ENCODE measurements at regions not wholly inside any gene's neighbourhood (a gene's known extent, or its start where the extent isn't known, plus 50 kb on each side); places are given as distances from the start of the nearest gene placed in this dataset.

DNA sequence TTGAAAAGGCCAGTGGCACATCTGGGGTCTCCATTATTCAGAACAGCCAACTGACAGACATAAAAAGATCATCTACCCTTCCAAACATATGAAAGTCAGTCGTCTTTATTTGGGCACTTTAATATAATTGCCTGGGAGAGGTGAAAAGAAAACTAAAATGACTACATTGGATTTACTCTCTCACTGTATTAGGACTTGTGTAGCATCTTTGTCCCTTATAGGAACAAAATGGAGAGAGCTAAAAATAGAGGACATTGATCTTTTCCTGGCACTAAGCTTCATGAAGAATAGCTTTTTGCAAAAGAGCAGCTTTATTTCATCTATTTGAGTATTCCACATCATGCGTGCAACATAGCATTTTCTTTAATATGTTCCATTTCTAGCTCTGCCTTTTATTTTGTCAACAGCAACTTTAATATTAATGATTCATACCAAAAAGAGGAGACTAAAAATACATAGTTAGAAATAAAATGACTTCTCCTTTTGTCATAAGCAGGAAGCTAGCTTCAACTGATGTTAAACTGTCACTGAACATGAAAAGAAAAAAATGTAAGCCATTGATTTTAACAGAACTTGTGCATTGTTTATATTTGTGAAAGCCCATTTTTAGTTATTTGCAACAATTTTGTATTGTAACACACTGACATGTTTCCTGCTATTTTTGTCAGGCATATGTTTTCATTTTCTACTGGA is 254.6 kb downstream of the SEC23A start:
- no peak for DNase-seq (ENCODE audit: low read depth, low spot score)

DNA sequence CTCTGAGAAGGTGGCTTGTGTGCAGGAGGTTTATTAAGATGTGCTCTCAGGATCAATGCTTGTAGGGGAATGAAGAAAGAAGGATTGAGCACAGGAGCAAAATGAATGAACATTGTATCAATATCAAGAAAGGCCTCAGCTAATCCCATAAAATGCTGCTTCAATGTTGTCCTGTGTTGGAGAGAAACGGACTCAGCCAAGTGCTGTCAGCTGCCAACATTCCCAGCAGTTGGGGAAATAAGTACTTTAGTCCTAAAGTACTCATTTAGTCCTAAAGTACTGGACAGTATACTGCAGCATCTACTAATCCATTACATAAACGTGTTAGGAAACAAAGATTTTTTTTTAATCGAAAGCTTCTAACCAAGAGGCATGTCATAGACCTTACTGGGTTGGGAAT is 255.9 kb downstream of the SEC23A start:
- DNase-seq (ENCODE audit: low read depth, low spot score) = no peak

DNA sequence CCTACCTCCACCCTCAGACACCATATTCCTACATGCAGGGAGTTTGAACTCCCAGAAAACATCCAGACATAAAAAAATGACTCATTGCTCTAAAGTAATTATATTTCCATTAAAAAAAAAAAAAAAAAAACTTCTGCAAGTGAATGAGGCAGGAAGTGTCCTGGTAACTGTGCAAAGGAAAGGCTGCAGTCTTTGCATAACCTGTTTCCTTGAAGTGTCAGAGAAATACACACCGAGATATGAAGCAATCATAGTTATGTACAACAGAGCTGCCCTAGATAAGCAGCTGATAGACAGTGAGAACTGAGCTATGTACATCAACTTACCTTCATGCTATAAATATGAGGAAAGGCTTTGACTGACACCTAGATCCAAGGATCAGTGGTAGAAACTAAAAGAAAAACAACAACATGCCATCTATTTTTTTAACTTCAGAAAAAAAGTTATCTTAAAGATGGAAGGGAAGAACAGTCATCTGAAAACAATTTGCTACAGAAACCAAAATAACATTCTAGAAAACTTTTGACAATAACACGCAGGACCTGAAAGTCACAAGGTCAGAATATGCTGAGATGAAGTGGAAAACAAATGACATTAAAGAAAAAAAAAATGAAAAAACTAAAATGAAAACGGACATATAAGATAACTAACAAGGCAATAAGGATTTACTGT is 263.2 kb downstream of the SEC23A start:
- DNase-seq (ENCODE audit: low read depth, low spot score) = no peak

DNA sequence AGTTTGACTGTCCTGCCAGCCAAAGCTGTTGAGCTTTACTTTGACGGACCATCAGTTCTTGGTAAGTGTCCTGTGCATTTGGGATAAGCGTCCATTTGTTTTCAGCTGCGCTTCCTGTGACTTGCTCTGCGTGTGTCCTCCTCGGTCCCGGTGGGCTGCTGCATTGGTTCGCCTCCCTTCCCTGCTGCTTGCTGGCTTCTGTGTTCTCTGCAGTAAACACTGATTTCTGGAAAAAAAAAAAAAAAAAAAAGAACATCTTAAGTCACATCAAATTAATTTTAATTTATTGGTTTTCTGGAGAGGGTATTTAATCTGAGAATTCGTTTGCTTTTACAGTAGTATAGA is 264.1 kb downstream of the SEC23A start:
- DNase-seq (ENCODE audit: low read depth, low spot score) = no peak

DNA sequence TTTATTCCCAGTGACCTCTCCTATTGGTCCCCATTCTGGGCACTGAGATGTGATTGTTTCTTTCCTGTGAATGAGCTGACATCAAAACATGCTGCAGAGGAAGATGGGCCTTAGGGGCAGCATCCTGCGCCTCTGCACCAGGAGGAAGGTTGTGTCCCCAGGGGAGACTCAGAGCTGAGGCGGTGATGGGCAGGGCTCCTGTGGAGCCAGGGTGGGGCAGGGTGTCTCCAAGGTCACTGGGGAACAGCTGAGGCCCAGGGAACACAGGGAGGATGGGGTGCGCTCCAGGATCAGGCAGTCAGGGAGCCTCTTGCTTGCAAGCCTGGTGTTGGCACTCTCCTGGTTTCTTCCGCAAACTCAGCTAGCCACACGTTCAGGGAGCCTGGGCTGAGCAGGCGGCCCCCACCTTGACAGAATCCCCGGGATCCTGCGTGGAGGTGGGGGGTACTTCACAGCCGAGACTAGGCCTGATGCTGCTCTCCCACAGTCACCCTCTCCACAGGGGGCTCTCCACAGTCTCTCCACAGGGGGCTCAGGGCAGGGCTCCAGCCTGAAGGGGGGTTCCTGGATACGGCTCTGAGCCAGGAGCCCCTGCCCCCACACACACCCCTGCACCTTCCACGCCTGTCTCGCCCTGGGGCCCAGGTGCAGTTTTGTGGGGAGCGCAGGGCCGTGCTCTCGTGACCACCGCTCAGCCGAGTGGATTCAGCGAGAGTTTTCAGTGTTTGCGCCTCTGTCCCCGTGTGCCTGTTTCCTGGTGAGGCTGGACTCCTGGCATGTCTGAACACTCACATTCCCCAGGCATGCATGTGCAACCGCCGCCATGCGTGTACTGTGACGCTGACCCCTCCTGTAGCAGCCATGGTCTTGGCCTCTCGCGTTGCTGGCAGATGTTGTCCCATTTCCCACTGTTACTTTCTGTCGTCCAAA is 264.7 kb downstream of the SEC23A start:
- DNase-seq (ENCODE audit: low read depth, low spot score) = no peak

DNA sequence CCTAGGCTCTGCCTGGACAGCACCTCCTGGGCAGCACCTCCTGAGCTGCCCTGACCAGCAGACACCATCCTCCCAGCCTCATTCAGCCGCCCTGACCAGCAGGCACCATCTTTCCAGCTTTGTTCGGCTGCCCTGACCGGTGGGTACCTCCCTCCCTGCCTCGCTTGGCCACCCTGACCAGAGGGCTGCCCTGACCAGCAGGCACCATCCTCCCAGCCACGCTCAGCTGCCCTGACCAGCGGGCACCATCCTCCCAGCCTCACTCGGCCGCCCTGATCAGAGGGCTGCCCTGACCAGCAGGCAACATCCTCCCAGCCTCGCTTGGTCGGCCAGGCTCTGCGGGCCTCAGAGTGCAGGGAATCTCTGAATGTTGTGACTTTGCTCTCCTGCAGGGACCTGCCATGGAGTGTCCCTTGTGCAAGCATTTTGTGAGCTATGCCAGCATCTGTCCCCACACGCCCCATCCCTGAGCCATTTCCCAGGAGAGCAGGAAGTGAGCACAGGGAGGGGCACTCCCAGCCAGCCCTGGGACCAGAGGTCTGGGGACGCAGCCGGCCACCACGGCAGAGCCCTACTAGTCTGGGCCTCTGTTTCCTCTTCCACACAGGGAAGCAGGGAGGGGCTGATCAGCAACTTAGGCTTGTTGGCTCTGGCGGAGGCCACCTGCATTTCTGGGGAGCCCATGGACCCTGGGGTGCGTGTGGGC is 265.5 kb downstream of the SEC23A start:
- no peak for DNase-seq (ENCODE audit: low read depth, low spot score)

DNA sequence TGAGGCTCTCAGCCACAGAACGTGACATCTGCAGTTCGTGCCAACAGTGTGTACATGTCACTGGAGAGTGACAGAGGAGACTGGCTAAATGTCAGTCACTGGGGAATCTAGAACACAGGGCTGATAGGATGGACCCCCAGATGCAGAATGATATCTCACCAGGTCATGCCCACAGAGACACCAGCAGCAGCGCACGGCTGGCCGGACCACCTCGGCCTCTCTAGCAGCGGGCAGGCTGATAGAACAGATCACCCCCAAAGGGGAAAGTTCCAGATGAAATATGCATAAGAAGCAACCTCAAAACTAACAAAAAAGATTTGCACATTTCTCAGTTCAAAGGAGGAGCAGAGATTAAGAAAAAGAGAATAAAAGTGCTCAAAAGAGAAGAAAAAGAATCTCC is 266.5 kb downstream of the SEC23A start:
- no peak for DNase-seq (ENCODE audit: low read depth, low spot score)

DNA sequence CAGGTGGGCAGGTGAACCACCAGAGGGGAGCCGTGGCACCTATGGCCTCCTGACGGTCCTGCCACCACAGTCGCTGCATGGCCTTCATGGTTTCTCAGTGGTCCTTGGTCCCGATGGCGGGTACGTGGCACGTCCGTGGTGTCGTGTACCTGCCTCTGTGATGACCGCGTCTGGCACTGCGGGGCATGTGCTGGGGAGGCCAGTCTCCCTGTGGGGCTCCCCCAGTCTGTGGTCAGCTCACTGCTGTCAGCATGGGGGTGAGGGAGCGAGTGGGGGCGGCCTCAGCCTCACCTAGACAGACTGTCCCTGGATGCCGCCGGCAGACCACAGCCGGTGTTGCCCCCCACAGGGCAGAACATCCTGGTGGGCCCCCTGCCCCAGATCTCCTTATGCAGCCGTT is 267.2 kb downstream of the SEC23A start:
- no peak for DNase-seq (ENCODE audit: low read depth, low spot score)

DNA sequence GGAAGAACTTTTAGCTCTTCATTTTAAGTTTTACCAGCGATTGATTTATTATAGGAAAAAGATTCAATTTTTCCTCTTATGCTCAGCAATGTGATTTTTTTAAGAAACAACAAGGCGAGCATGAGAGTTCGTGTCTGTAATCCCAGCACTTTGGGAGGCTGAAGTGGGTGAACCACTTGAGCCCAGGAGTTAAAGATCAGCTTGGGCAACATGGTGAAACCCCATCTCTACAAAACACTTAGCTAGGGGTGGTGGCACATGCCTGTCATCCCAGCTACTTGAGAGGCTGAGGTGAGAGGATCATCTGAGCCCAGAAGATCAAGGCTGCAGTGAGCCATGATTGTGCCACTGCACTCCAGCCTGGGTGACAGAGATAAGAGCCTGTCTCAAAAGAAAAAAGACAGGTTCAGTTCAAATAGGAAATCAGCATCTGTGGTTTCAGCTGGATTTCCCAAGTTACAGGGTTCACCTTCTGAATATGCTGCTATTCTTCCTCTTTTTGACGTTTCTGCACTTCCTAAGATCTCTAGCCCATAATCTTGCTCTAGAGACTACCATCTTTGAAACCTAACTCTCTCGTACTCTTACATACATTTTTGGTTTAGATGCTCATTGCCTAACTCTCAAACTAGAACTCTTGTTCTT is 274.7 kb downstream of the SEC23A start:
- no peak for DNase-seq (ENCODE audit: low read depth, low spot score)

DNA sequence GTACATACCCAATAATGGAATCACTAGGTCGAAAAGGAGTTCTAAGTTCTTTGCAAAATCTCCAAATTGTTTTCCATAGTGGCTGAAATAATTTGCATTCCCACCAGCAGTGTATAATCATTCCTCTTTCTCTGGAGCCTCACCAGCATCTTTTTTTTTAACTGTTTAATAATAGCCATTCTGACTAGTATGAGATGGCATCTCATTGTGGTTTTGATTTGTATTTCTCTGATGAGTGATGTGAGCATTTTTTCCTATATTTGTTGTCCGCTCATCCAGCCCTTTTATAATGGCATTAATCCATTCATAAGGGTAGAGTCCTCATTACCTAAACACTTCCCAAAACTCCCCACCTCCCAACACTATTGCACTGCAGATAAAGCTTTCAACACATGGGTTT is 278.3 kb downstream of the SEC23A start:
- no peak for DNase-seq (ENCODE audit: low read depth, low spot score)

DNA sequence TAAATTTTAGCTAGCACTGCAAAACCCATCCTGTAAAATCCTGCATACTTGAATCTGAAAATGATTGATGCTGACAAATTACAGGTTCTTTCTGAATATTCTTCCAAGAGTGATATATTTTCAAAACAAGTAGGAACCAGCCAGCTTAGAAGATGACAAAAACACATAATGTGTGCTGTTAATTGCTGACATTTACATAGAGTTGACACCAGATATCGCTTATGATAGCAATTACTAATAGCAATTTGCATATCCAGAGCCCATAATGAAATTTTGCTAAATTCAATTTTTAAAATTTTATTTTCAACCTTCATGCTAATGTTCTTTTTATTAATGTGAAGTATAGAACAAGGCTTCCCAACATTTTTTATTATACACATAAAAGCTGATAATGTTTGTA is 284.5 kb downstream of the SEC23A start:
- DNase-seq (ENCODE audit: low read depth, low spot score) = no peak

DNA sequence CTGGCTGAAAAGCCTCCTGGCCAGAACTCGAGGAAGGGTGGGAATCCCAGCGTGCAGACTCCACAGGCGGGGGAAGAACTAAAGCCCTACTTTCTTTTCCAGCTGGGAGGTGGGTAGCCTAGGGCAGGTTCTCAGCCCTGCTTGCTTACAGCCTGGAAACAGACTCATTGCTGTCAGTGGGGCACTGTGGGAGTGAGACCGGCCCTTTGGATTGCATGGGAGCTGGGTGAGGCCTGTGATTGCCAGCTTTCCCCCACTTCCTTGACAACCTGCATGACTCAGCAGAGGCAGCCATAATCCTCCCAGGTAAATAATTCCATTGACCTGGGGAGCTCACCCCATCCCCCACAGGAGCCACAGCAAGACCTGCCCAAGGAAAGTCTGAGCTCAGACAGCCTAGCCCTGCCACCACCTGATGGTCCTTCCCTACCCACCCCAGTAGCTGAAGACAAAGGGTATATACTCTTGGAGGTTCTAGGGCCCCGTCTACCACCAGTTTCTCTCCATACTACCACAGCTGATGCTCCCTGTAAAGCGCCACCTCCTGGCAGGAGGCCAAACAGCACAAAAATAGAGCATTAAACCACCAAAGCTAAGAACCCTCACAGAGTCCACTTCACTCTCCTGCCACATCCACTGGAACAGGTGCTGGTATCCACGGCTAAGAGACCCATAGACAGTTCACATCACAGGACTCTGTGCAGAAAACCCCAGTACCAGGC is 294.1 kb downstream of the SEC23A start:
- no peak for DNase-seq (ENCODE audit: low read depth, low spot score)

DNA sequence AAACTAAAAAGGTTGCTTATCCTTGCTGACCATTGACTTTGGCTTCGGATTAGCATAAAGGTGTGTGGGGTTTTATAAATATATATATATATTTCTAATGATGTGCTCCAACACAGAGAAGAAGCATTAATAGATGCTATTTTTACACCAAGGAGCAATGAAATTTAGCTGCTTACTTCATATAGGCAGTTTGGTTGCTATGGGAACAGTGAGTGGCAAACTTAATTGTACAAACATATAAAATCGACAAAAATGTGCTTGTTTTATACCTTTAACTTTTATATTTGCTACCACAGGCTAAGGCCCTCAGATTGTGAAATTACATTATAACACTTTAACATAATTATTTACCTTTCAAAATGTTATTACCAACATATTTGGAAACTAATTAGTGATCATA is 303.4 kb downstream of the SEC23A start:
- no peak for DNase-seq (ENCODE audit: low read depth, low spot score)

DNA sequence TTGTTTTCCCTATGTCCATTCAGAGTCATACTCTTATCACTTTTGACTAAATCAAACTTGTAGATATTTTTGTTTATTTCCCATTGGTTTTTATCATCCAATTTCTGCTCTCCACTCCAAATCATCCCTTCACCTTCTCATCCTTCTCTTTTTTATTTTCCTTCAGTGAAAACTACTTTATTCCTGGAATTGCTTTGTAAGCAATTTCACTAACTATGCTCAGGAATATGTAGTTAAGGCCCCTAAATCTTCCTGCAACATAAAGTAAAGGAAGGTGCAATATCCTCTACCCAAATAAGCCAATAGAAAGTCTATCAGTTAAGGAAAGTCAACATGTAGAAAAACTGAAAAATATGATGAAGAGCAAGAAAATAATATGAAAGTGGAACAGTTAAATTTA is 308.4 kb downstream of the SEC23A start:
- DNase-seq (ENCODE audit: low read depth, low spot score) = no peak

DNA sequence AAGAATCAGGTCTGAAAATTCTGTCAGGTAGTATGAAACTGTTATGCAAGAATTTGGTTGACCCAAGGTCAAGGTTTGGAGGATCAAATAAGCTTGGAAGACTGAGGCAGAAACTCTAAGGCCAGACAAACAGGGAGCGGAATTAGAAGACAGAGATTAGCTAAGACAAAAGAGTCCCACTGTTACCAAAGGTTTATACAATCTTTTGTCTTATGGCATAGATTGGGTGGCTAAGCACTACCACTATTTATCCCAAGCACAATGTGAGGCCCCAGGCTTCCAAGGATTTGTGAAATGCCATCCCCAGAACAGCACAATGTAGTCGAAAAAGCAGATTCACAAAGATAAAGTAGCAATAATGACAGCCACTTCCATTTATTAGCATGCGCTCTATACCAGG is 311.2 kb downstream of the SEC23A start:
- DNase-seq (ENCODE audit: low read depth, low spot score) = peak; percentile 30

DNA sequence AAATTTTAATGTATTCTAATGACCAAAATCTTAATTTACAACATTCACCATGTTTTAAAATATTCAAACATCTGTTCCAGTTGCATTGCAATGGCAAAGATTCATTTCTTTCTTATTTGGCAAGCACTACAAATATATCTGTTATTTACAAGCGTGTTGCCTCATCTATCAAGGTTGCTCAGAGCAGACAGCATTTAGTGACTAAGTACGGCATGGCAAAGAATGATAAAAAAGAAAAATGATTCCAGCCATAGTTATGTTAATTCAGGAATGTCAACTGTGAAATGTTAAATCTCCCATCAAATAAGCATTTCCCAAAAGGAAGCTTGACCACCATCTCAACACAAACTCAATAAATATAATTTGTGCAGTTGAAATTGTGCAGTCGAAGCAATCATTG is 312.1 kb downstream of the SEC23A start:
- no peak for DNase-seq (ENCODE audit: low read depth, low spot score)

DNA sequence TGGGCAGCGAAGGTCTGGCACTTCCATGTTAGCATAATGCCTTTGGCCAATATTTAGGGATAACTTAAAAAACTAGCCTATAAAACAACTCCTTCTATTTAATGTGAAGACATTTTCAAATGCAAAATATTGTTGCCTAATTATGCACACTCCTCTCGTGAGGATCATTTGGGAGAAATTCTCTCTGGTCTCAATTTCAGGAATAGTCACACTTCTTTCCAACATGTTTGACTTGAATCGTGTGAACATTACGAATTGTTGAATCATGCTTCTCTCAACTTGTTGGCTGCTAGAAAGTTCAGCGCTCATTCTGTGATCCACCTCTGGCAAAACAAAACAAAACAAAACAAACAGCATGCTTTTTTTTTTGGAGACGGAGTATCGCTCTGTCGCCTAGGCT is 313.2 kb downstream of the SEC23A start:
- DNase-seq (ENCODE audit: low read depth, low spot score) = no peak

DNA sequence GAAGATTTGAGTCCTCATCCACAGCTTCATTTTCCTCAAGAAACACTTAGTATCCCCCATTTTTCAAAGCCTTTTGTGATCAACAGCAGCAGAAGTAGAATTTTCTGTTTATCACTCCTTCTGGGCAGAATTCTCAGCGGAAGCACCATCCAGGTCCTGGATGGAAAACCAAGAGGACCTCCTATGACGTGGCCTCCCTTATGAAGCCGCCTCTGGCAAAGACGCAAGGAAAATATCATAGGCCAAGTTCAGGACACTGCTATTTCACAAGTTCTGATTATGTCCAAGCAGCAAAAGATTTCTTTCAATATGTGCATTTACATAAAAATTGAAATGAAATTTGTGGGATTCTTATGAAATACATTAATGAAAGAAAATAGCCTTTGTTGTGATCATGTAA is 315.0 kb downstream of the SEC23A start:
- DNase-seq (ENCODE audit: low read depth, low spot score) = no peak

DNA sequence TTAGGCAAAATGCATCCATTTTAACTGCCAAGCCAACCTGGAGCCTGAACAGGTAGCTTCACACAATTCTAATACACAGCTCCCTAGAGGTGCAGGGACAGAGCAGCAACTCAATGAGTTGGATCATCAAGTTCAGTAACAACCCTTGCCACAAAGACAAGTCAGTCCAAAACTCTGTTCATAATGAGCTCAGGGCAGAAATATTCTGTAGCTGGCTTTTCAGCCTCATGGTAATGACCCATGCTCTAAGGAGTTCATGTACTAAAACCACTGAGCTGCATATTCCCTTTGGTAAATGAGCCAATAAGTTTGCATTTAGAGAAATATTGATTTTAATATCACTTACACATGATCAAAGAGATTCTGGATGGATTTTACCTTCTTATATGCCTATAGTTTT is 316.1 kb downstream of the SEC23A start:
- DNase-seq (ENCODE audit: low read depth, low spot score) = no peak

DNA sequence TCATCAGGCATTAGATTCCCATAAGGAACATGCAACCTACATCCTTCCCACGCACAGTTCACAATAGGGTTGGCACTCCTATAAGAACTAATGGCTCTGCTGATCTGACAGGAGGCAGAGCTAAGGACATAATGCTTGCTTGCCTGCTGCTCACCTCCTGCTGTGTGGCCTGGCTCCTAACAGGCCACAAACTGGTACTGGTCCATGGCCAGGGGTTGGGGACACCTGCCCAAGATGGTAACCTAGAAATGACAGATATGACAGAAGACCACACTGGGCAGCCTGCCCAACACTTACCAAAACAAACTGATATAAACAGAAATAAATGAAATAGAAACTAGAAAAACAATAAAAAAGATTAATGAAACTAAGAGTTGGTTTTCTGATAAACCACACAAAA is 325.6 kb downstream of the SEC23A start:
- no peak for DNase-seq (ENCODE audit: low read depth, low spot score)

DNA sequence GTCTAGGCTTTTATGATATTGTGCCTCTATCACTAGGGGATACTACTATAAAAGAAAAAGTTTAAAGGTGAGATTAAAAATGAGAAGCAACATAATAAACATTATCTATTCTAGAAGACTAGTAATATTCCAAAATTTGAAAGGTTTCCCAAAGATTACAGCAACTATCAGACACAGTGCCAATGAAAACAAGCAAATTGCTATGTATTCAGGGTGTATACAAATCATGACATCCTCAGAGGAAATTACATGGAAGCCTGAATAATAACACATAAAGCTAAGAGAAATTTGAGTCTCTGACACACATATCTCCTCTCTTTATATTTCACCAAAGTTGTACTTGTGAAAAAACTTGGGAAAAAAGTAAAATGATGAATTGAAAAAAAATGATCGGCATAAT is 327.0 kb downstream of the SEC23A start:
- DNase-seq (ENCODE audit: low read depth, low spot score) = no peak
